Retinal pigment epithelial cell (primary cell): ENCODE measurements at regions not wholly inside any gene's neighbourhood (a gene's known extent, or its start where the extent isn't known, plus 50 kb on each side); places are given as distances from the start of the nearest gene placed in this dataset.

Experiments used
- DNase-seq: peaks from one replicate; pipeline ENCODE4 v3.0.0-alpha.2; 2010; ENCODE audit warnings: low read depth
- H3K4me3 ChIP-seq: 2 replicates; pipeline ENCODE4 v1.5.1; 2011; ENCODE audit warnings: mild to moderate bottlenecking, low read length, control low read depth, moderate library complexity
- TF ChIP-seq, protein P1 (sequence below): conservative IDR thresholded peaks from 2 replicates; pipeline ENCODE4 v1.5.1; 2011; ENCODE audit warnings: low read depth, low read length, control low read depth, inconsistent platforms

DNA sequence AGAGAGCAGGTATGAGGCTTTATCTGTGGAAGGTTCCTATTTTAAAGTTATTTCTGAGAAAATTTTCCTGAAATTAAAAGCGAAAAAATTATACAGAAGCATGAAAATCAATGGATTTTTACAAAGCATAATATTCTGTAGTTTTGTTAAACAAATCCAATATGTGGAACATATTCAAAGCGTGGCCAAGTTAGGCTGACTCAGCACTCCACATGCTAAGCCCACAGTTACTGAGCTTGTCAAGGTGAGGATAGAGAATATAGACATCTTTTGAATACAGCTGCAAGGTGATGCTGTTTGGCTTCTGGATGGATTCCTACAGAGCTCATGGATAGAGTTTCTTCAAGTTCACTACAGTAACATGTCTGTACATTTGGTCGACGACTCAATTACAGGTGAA lies 302.5 kb downstream of the C3orf38 start:
- DNase-seq = no peak
- no peak overlapping the region for H3K4me3 ChIP-seq
- TF ChIP-seq, protein P1, sequence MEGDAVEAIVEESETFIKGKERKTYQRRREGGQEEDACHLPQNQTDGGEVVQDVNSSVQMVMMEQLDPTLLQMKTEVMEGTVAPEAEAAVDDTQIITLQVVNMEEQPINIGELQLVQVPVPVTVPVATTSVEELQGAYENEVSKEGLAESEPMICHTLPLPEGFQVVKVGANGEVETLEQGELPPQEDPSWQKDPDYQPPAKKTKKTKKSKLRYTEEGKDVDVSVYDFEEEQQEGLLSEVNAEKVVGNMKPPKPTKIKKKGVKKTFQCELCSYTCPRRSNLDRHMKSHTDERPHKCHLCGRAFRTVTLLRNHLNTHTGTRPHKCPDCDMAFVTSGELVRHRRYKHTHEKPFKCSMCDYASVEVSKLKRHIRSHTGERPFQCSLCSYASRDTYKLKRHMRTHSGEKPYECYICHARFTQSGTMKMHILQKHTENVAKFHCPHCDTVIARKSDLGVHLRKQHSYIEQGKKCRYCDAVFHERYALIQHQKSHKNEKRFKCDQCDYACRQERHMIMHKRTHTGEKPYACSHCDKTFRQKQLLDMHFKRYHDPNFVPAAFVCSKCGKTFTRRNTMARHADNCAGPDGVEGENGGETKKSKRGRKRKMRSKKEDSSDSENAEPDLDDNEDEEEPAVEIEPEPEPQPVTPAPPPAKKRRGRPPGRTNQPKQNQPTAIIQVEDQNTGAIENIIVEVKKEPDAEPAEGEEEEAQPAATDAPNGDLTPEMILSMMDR = no peak

DNA sequence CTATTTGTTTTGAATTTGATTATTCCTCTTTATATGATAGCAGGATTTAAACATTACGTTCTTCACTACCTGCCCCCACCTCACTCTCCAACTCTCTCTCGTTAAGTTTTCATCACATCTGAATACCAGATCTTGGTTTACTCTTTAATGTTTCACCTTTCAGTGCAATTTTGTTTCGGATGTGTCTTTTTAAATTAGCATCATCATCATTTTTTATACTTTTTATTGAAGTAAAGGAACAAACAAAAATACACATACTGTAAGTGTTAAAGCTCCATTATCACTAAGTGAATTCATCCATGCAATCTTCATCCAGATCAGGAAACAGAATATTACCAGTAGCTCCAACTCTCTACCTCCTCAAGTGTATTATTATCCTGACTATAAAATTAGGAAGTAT lies 310.6 kb downstream of the C3orf38 start:
- DNase-seq = no peak
- TF ChIP-seq, protein P1 = no peak
- no peak overlapping the region for H3K4me3 ChIP-seq

DNA sequence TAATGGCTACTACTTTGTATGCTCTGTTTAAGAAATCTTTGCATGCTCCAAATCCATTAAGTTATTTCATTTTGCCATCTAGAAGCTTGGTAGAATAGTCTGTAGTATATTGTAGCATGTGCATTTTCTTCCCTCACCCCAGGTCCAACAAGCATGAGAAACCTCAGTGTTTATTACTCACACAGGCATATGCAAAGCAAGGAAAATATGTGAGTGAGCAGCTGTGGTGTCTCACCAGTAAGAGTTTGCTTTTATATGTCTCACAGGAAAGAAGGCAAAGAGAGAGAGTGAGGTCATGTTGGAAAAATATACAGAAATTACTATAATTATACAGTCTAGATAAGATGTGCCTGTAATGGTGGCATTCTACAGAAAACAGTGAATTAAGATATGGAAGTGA lies 312.5 kb downstream of the C3orf38 start:
- TF ChIP-seq, protein P1 = no peak
- H3K4me3 ChIP-seq = no peak overlapping the region
- DNase-seq = no peak

DNA sequence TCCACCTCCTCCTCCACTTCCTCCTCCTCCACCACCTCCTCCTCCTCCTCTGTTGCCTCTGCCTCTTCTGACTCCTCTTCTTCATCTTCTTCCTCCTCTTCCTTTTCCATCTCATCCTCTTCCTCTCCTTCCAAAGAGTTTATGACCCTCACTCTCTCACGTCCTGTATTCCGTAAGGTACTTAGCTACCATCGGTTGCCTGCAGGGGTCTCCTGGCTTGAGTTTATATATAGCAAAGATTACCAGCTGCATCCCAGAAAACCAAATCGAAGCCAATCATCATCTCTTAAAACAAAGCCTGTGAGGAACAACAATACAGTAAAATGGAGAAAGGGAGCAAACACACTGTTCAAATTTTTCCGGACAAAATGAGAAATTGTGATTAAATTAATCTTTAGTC lies 317.4 kb downstream of the C3orf38 start:
- TF ChIP-seq, protein P1 = no peak
- no peak for DNase-seq
- H3K4me3 ChIP-seq = no peak overlapping the region

DNA sequence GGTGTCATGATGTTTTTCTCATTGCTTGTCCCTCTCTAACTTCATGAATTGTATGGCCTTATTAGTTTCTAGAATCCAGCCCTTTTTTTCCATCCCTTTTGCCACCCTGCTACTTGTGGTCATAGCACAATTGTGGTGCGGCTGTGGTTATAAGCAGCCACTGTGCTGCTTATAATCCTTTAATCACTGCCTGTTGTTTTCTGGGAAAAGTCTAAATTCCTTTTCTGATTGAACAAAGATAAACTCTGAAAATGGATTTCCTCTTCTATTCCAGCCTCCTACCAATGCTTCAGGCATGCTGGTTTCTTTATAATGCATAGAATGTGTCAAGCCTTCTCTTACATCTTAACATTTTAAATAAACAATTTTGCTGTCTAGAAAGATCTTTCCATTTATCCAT lies 319.5 kb downstream of the C3orf38 start:
- TF ChIP-seq, protein P1 = no peak
- DNase-seq = peak; percentile 80
- no peak overlapping the region for H3K4me3 ChIP-seq

DNA sequence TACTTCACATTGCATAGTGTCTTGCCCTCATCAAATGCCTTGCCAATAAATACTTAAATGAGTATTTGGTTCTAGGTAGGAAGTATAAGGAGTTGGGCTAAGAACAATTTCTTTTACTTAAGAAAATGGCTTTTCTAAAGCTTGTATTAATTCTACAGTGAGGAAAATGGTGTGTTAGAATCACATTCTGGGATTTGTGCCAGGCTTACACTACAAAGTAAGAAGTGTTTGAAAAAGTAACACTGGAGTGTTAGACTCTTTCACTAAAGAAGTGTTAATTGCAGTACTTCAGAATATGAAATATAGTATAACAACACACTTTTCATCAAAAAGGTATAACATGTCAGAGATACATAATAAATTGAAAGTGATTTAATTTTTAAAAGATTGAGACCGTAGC lies 328.7 kb downstream of the C3orf38 start:
- H3K4me3 ChIP-seq = no peak overlapping the region
- no peak for DNase-seq
- TF ChIP-seq, protein P1 = no peak

DNA sequence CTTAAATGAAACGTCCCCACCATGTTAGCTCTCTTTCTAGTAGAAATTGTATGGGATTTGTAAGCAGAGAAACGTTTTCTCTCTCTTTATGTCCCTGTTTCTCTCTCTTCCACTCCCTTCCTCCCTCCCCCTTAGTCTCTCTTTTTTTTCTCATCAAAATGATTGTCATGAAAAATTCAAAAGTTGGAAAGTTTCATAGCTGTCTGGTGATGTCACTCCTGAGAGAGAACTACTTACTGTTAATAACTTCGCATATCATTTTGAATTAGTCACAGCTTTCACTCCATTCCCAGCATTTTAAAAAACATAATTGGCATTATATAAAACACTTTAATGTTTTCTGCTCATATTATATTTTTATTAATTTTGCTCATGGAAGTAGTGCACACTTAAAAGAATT lies 331.1 kb downstream of the C3orf38 start:
- H3K4me3 ChIP-seq = no peak overlapping the region
- peak; percentile 52 for DNase-seq
- TF ChIP-seq, protein P1 = no peak
